Skeletal muscle satellite cell (primary cell): ENCODE measurements at regions not wholly inside any gene's neighbourhood (a gene's known extent, or its start where the extent isn't known, plus 50 kb on each side); places are given as distances from the start of the nearest gene placed in this dataset.
"Not testable (repeated sequence)": the region's sequence is repeated elsewhere in the genome, so short reads cannot be mapped to it uniquely, and the experiment has no call there.

Source experiments
- H3K27me3 ChIP-seq: 2 replicates; pipeline ENCODE4 v1.7.0; 2013; ENCODE audit warnings: low read length; ENCODE audit not compliant: control insufficient read depth, insufficient read depth
- H3K36me3 ChIP-seq: 2 replicates; pipeline ENCODE4 v1.7.0; 2013; ENCODE audit warnings: mild to moderate bottlenecking, control low read depth, low read length; ENCODE audit not compliant: insufficient read depth
- H3K4me1 ChIP-seq: 2 replicates; pipeline ENCODE4 v1.7.0; 2013; ENCODE audit warnings: low read length; ENCODE audit not compliant: control insufficient read depth, insufficient read depth
- H3K4me2 ChIP-seq: 2 replicates; pipeline ENCODE4 v1.7.0; 2013; ENCODE audit warnings: mild to moderate bottlenecking, low read length
- H3K4me3 ChIP-seq: 2 replicates; pipeline ENCODE4 v1.7.0; 2013; ENCODE audit warnings: low read length
- H3K9ac ChIP-seq: 2 replicates; pipeline ENCODE4 v1.7.0; 2013; ENCODE audit warnings: mild to moderate bottlenecking, low read depth, low read length, moderate library complexity
- H3K9me3 ChIP-seq: replicated peaks from 2 replicates; pipeline ENCODE4 v1.7.0; 2013; ENCODE audit warnings: mild to moderate bottlenecking, control low read depth, low read length

DNA sequence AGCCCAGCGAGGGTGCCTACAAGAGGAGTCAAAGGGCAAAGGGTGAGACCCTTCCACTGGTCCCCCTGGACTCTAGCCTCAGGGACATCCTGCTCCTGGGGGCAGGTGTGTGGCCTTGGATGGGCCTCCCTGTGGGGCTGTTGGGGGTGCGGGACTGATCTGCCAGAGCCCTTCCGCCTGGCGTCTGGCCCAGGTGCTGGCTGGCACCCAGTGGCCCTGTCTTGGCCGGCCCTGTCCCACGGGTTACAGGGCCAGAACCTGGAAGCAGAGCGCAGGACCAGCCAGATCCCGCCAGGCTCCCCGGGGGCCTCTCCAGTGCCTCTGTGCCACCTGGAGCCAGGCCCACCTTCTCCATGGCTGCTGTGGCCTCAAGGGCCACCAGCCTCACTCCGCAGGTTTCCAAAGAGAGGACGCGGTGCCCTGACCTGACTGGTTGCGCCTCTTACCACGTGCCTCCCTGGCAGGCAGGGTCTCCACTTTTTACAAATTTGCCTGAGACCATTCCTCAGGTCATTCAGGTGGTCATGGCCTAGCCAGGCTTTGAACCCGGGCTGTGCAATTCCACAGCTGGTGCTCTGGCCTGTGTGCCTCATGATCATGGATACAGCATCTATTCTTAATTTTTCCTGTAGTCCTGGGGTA is 444.8 kb downstream of the SPATA31D1 start:
- H3K36me3 ChIP-seq, H3K9me3 ChIP-seq, H3K27me3 ChIP-seq, H3K4me3 ChIP-seq, H3K4me2 ChIP-seq, H3K4me1 ChIP-seq, H3K9ac ChIP-seq: not testable (repeated sequence)

GRCh38 chr9:82436475-82436874 is 447.9 kb downstream of the SPATA31D1 start:
- Histone ChIP-seq H3K4me3 (no peak overlapping the region), H3K27me3 (no peaks in the 10 kb centered on the region), H3K4me1 (no peaks in the 10 kb centered on the region), H3K9ac (no peak overlapping the region), H3K9me3 (no peaks in the 10 kb centered on the region), H3K4me2 (no peak overlapping the region), H3K36me3 (no peaks in the 10 kb centered on the region)

DNA sequence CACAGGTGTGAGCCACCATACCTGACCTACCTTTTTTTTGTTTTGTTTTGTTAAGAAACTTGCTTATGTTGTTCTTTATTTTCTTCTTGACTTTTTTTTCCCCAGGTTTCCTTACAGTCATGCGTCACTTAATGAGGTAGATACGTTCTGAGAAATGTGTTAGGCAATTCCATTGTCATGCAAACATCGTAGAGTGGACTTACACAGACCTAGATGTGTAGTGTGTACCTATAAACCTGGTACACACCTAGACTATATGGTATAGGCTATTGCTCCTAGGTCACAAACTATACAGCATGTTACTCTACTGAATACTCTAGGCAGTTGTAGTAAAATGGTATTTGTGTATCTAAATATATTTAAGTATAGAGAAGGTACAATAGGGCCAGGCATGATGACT is 448.6 kb downstream of the SPATA31D1 start:
- H3K4me2 ChIP-seq, H3K4me3 ChIP-seq, H3K4me1 ChIP-seq, H3K36me3 ChIP-seq, H3K9me3 ChIP-seq, H3K27me3 ChIP-seq, H3K9ac ChIP-seq: not testable (repeated sequence)

DNA sequence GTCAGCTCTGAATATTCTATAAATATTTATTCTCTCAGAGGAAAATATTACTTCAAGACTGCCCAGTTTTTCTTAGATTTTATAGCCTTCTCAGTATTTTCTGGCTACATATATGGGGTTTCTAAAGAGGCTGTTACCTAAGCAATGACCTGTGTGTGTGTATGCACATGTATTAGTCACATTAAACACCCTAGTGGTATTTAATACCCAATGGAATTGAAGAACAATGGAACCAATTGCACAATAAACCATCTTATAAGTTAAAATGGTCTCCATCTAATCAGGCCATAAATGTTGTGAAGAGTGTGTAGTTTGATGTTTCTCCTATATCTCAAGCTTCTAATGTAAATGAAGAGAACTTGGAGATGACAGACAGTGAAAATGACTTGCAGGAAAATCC is 450.0 kb downstream of the SPATA31D1 start:
- no peaks in the 10 kb centered on the region for H3K9me3 ChIP-seq
- no peaks in the 10 kb centered on the region for H3K4me1 ChIP-seq
- H3K9ac ChIP-seq: no peak overlapping the region
- H3K27me3 ChIP-seq: no peaks in the 10 kb centered on the region
- no peak overlapping the region for H3K4me2 ChIP-seq
- no peaks in the 10 kb centered on the region for H3K36me3 ChIP-seq
- no peak overlapping the region for H3K4me3 ChIP-seq

DNA sequence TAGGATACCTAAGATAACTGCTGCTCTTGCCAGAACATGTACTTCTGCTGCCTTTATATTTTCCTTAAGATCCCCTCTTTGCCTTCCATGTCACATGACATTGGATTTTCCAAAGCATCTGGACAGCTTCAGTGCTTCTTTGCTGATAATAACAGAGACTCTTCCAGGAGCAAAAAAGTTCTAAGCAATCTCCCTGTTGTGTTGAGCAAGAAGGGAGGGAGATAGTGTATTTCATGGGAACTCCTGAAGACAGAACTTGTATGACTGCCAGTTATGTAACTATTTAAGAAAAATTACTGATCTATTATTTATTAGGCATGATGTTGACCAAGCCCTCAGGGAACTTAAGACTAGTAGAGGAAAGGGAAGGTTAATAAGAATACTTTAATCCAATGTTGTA is 454.7 kb downstream of the SPATA31D1 start:
- Histone ChIP-seq H3K4me2 (no peak overlapping the region), H3K9me3 (no peaks in the 10 kb centered on the region), H3K9ac (no peak overlapping the region), H3K36me3 (no peaks in the 10 kb centered on the region), H3K27me3 (no peaks in the 10 kb centered on the region), H3K4me3 (no peak overlapping the region), H3K4me1 (no peaks in the 10 kb centered on the region)

DNA sequence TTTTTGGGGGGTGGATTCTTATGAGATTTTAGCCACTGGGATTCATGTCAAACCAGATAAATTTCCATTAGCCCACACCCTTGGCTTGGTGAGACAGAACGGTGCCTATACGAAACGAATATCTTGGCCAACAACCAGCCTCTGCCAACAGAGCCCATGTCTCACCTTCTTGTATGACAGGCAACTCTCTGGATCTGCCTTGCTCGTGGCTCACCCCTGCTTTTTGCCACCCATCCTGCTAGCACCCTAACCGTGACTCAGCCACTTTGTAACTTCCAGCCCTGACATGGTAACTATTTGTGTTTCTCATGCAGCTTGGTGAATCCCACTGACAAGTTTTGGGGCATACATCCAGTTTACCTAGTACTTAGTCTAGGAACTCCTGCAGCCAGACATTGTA is 457.0 kb downstream of the SPATA31D1 start:
- H3K9me3 ChIP-seq: no peaks in the 10 kb centered on the region
- no peak overlapping the region for H3K9ac ChIP-seq
- no peaks in the 10 kb centered on the region for H3K4me1 ChIP-seq
- H3K4me2 ChIP-seq: no peak overlapping the region
- H3K4me3 ChIP-seq: no peak overlapping the region
- no peaks in the 10 kb centered on the region for H3K27me3 ChIP-seq
- H3K36me3 ChIP-seq: no peaks in the 10 kb centered on the region

GRCh38 chr9:82447343-82447742 is 458.8 kb downstream of the SPATA31D1 start:
- H3K36me3 ChIP-seq: no peaks in the 10 kb centered on the region
- no peak overlapping the region for H3K9ac ChIP-seq
- H3K4me3 ChIP-seq: no peak overlapping the region

GRCh38 chr9:82449986-82450385 is 461.4 kb downstream of the SPATA31D1 start:
- no peaks in the 10 kb centered on the region for H3K36me3 ChIP-seq
- H3K9ac ChIP-seq: no peak overlapping the region
- H3K9me3 ChIP-seq: no peaks in the 10 kb centered on the region
- H3K4me3 ChIP-seq: no peak overlapping the region
- no peak overlapping the region for H3K4me2 ChIP-seq
- no peaks in the 10 kb centered on the region for H3K27me3 ChIP-seq
- H3K4me1 ChIP-seq: no peaks in the 10 kb centered on the region

More at GRCh38 chr9:82447343-82447742, 458.8 kb downstream of the SPATA31D1 start:
- H3K27me3 ChIP-seq: no peaks in the 10 kb centered on the region
- H3K4me2 ChIP-seq: no peak overlapping the region
- H3K9me3 ChIP-seq: no peaks in the 10 kb centered on the region
- no peaks in the 10 kb centered on the region for H3K4me1 ChIP-seq

DNA sequence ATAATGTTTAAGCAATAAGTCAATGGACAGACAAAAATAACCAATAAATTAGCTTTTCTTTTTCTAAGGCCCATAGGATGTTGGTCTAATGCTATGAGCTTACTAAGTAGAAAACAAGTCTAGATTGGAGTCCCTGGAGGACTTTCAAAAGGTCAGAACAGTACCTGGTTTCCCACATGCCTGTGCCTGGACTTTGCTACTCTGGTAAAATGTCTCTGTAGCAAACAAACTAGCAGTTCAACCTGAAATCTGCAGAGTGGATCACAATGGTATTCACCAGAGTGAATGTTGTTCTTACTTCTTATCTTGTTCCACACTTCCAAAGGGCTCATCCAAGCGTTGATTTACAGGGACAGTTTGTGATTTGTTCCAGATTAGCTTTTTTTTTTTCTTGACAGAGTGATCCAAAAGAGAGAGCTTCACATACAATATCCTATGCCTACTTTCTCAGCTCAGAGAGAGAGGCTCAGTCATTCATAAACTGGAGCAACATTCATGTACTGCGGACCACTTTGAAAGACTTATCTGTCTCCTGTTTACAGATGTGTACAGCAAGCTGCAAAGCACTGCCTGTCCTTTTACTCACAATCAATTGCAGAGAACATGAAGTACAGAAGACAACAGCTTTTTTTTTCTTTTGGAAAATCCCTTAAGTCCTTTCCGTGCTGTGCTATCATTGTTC is 466.1 kb downstream of the SPATA31D1 start:
- Histone ChIP-seq H3K4me2 (no peak overlapping the region), H3K4me3 (no peak overlapping the region), H3K4me1 (no peaks in the 10 kb centered on the region), H3K9me3 (no peaks in the 10 kb centered on the region), H3K27me3 (no peaks in the 10 kb centered on the region), H3K9ac (no peak overlapping the region), H3K36me3 (no peaks in the 10 kb centered on the region)

DNA sequence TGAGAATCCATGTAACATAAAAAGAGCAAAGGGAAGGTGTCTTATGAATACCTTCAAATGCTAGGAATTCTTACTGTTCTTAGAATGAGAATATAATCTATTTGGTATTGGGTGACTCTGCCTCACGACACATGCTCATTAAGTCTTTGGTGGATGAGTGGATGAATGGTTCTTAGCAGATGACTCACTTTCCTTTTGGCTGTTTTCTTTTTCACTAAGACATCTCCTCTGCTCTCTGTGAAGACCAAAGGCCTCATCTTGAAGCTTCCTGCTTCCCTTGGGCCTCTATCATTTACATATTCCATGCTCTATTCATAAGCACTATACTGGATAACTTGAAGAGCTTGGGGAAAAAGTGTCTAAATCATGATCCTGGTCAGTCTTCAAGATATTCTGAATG is 468.1 kb downstream of the SPATA31D1 start:
- no peaks in the 10 kb centered on the region for H3K4me1 ChIP-seq
- no peak overlapping the region for H3K4me2 ChIP-seq

GRCh38 chr9:82457298-82457697 is 468.7 kb downstream of the SPATA31D1 start:
- no peaks in the 10 kb centered on the region for H3K4me1 ChIP-seq
- H3K27me3 ChIP-seq: no peaks in the 10 kb centered on the region
- H3K36me3 ChIP-seq: no peaks in the 10 kb centered on the region
- H3K4me3 ChIP-seq: no peak overlapping the region
- no peak overlapping the region for H3K9ac ChIP-seq
- H3K4me2 ChIP-seq: no peak overlapping the region
- no peaks in the 10 kb centered on the region for H3K9me3 ChIP-seq

More for the DNA sequence above, 468.1 kb downstream of the SPATA31D1 start:
- Histone ChIP-seq H3K4me3 (no peak overlapping the region), H3K36me3 (no peaks in the 10 kb centered on the region), H3K27me3 (no peaks in the 10 kb centered on the region), H3K9ac (no peak overlapping the region), H3K9me3 (no peaks in the 10 kb centered on the region)

- Histone ChIP-seq H3K27me3 (no peaks in the 10 kb centered on the region), H3K36me3 (no peaks in the 10 kb centered on the region), H3K4me2 (no peak overlapping the region)
Measured at GRCh38 chr9:82457891-82458290, 469.3 kb downstream of the SPATA31D1 start.

More at GRCh38 chr9:82457891-82458290, 469.3 kb downstream of the SPATA31D1 start:
- Histone ChIP-seq H3K9me3 (no peaks in the 10 kb centered on the region), H3K9ac (no peak overlapping the region), H3K4me3 (no peak overlapping the region), H3K4me1 (no peaks in the 10 kb centered on the region)
